Loucy (cell line): ENCODE measurements at regions not wholly inside any gene's neighbourhood (a gene's known extent, or its start where the extent isn't known, plus 50 kb on each side); places are given as distances from the start of the nearest gene placed in this dataset.

ENCODE experiments used
- EZH2phosphoT487 ChIP-seq: fragments of 200-600 bp; IDR thresholded peaks from 2 replicates; pipeline ENCODE4 v1.6.1; 2018; ENCODE audit warnings: antibody characterized with exemption, mild to moderate bottlenecking, moderate library complexity, borderline replicate concordance
- TF ChIP-seq, protein P1 (sequence below): fragments of 200-600 bp; sonication (generic); conservative IDR thresholded peaks from 2 replicates; pipeline ENCODE4 v1.5.1; 2014; ENCODE audit warnings: mild to moderate bottlenecking, antibody characterized with exemption, low read length

DNA sequence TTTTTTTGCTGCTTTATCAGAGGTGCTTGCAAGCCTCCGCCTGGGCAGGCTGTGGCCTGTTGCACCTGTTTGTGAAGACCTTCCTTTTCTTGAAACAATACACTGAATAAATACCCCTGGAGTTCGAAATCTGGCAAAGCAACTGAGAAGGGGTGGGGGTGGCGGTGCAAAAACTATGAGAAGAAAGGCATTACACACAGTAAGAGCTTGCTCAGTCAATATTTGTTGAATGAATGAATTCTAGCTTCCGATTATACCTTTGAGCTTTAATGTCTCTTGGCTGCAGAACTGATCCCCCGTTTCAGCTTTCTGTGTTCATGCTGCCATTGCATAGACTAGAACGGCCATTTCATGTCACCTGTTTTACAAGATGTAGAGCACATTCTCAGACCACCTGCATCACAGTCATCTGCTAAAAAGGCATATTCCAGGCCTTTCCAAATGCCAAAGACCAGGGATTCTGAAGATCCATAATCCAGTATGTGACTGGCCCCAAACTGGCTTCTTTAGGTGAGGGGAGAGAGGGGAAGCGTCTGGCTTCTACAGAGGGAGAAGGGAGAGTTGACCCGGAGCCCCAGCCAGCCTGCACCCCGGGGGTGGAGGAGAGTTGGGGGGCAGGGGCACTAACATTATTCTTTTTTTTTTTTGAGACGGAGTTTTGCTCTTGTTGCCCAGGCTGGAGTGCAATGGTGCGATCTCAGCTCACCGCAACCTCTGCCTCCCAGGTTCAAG lies 111.5 kb downstream of the ETS2 start:
- TF ChIP-seq, protein P1, sequence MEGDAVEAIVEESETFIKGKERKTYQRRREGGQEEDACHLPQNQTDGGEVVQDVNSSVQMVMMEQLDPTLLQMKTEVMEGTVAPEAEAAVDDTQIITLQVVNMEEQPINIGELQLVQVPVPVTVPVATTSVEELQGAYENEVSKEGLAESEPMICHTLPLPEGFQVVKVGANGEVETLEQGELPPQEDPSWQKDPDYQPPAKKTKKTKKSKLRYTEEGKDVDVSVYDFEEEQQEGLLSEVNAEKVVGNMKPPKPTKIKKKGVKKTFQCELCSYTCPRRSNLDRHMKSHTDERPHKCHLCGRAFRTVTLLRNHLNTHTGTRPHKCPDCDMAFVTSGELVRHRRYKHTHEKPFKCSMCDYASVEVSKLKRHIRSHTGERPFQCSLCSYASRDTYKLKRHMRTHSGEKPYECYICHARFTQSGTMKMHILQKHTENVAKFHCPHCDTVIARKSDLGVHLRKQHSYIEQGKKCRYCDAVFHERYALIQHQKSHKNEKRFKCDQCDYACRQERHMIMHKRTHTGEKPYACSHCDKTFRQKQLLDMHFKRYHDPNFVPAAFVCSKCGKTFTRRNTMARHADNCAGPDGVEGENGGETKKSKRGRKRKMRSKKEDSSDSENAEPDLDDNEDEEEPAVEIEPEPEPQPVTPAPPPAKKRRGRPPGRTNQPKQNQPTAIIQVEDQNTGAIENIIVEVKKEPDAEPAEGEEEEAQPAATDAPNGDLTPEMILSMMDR, result no peak
- TF ChIP-seq EZH2phosphoT487, result no peak
